ENCODE measurements at regions not wholly inside any gene's neighbourhood (a gene's known extent, or its start where the extent isn't known, plus 50 kb on each side); places are given as distances from the start of the nearest gene placed in this dataset.

GRCh38 chr13:29917650-29918049, 67.2 kb upstream of the UBL3 start:
- TF ChIP-seq ELF4 (CRISPR knock-in tag; IDR thresholded peaks at IDR 0.05; ENCODE audit: low read depth) (no peak), FOXP1 (CRISPR knock-in tag; IDR thresholded peaks at IDR 0.05; ENCODE audit: borderline replicate concordance) (no peak), CTCF (IDR thresholded peaks at IDR 0.05) (no peak), FOXP4 (CRISPR knock-in tag; IDR thresholded peaks at IDR 0.05) (no peak), ZNF416 (CRISPR knock-in tag; IDR thresholded peaks at IDR 0.05) (no peak), ESRRA (CRISPR knock-in tag; IDR thresholded peaks at IDR 0.05; ENCODE audit: borderline replicate concordance) (no peak), JUN (CRISPR knock-in tag; IDR thresholded peaks at IDR 0.05) (no peak), NFYB (CRISPR knock-in tag; conservative IDR thresholded peaks at IDR 0.05; ENCODE audit: low read depth) (no peak), ZNF263 (CRISPR knock-in tag; IDR thresholded peaks at IDR 0.05; ENCODE audit: low read depth) (no peak), ATF3 (CRISPR knock-in tag; conservative IDR thresholded peaks at IDR 0.05) (no peak), E2F4 (CRISPR knock-in tag; IDR thresholded peaks at IDR 0.05; ENCODE audit: borderline replicate concordance, low read depth) (no peak), FOXK1 (CRISPR knock-in tag; IDR thresholded peaks at IDR 0.05) (no peak)
